ENCODE measurements at regions not wholly inside any gene's neighbourhood (a gene's known extent, or its start where the extent isn't known, plus 50 kb on each side); places are given as distances from the start of the nearest gene placed in this dataset.
A peak's percentile ranks its signal among the peaks of the same experiment; 100 is the strongest.

GRCh38 chr1:228985661-228986060 lies 250.4 kb downstream of the RHOU start:
- H3K27ac ChIP-seq = no peak overlapping the region
- TF ChIP-seq ZFX (IDR thresholded peaks at IDR 0.05) = no peak
- TF ChIP-seq CTCF (conservative IDR thresholded peaks at IDR 0.05) = no peak

- H3K27ac ChIP-seq = 0 out of 2 replicates have a peak overlapping the region, but pooled peaks have one; percentile 1
- TF ChIP-seq CTCF (conservative IDR thresholded peaks at IDR 0.05) (no peak), ZFX (IDR thresholded peaks at IDR 0.05) (no peak)
Measured at GRCh38 chr1:228986093-228986904, 251.0 kb downstream of the RHOU start.

GRCh38 chr1:228987286-228987685 lies 252.0 kb downstream of the RHOU start:
- TF ChIP-seq CTCF (conservative IDR thresholded peaks at IDR 0.05) (no peak), ZFX (IDR thresholded peaks at IDR 0.05) (no peak)
- H3K27ac ChIP-seq = no peak overlapping the region

- H3K27ac ChIP-seq = no peak overlapping the region
- no peak for TF ChIP-seq CTCF (conservative IDR thresholded peaks at IDR 0.05)
- TF ChIP-seq ZFX (IDR thresholded peaks at IDR 0.05) = no peak
Measured at GRCh38 chr1:228987736-228988506, 252.6 kb downstream of the RHOU start.

DNA sequence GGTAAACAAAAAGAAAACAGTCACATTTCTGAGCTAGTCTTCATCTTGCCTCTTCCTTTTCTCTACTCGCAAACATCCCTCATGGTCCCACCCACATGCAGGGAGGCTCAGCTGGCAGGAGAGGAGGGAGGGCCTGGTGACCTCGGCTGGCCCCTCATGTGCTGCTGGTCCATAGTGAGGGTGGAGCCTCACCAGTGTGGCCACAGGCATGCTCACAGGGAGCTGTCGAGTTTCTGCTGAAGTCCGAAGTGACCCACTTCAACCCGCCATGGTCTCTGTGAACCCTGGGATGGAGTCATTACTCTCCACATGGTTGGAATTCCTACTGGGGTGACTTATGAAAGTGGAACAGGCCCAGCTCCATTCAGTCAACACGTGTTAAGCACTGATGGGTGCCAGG lies 253.4 kb downstream of the RHOU start:
- no peak overlapping the region for H3K27ac ChIP-seq
- TF ChIP-seq CTCF (conservative IDR thresholded peaks at IDR 0.05) = no peak
- TF ChIP-seq ZFX (IDR thresholded peaks at IDR 0.05) = no peak

GRCh38 chr1:228989176-228989575 lies 253.9 kb downstream of the RHOU start:
- H3K27ac ChIP-seq = no peak overlapping the region
- no peak for TF ChIP-seq ZFX (IDR thresholded peaks at IDR 0.05)
- no peak for TF ChIP-seq CTCF (conservative IDR thresholded peaks at IDR 0.05)

- H3K27ac ChIP-seq = no peak overlapping the region
- TF ChIP-seq CTCF (conservative IDR thresholded peaks at IDR 0.05) (no peak), ZFX (IDR thresholded peaks at IDR 0.05) (no peak)
Measured at GRCh38 chr1:228989676-228989991, 254.4 kb downstream of the RHOU start.

Data from C4-2B (cell line).